HEK293 (cell line): ENCODE measurements at regions not wholly inside any gene's neighbourhood (a gene's known extent, or its start where the extent isn't known, plus 50 kb on each side); places are given as distances from the start of the nearest gene placed in this dataset.

Experiments
- CTCF ChIA-PET: fragments of 350-600 bp; formaldehyde crosslinking; extraction: SDS; loops from one replicate; lab custom pipeline; 2021; ENCODE audit warnings: antibody characterized with exemption; lab: Yijun Ruan, JAX
- POLR2A ChIA-PET: fragments of 300-600 bp; formaldehyde crosslinking; extraction: SDS; loops from one replicate; lab custom pipeline; 2020; ENCODE audit warnings: antibody characterized with exemption, inconsistent platforms; lab: Yijun Ruan, JAX
- H3K27ac ChIP-seq: fragments of 200-500 bp; sonication (Bioruptor generic); 2 replicates; pipeline ENCODE4 v1.5.1; 2014; ENCODE audit warnings: low read depth, low read length, control low read depth, inconsistent platforms; ENCODE audit errors: extremely low read depth
- H3K36me3 ChIP-seq, 2 experiments: fragments of 200-500 bp in 1 of 2; sonication (Bioruptor generic) in 1 of 2; 1 replicate in 1 of 2; 2 replicates in 1 of 2; pipeline ENCODE4 v1.5.1; 2014 to 2017; ENCODE audit warnings: inconsistent platforms in 2 of 2, low read length in 2 of 2; ENCODE audit not compliant: control insufficient read depth in 2 of 2, insufficient read depth in 1 of 2
- H3K4me1 ChIP-seq: fragments of 200-500 bp; sonication (Bioruptor generic); 2 replicates; pipeline ENCODE4 v1.5.1; 2014; ENCODE audit warnings: mild to moderate bottlenecking, low read length, inconsistent platforms; ENCODE audit not compliant: control insufficient read depth, insufficient read depth
- H3K4me3 ChIP-seq: 2 replicates; pipeline ENCODE4 v1.5.1; 2011; ENCODE audit warnings: low read depth, mild to moderate bottlenecking, control low read depth, low read length, moderate library complexity
- H3K9me3 ChIP-seq: fragments of 200-500 bp; sonication (Bioruptor generic); 2 replicates; pipeline ENCODE4 v1.5.1; 2014; ENCODE audit warnings: low read depth, low read length, inconsistent platforms; ENCODE audit not compliant: control insufficient read depth, insufficient read depth
- ATF2 ChIP-seq: fragments of 450-650 bp; formaldehyde crosslinking; IDR thresholded peaks from 2 replicates; pipeline ENCODE4 v1.5.1; 2016; ENCODE audit warnings: missing biosample characterization, missing genetic modification characterization, low read depth
- OSR2 ChIP-seq: fragments of 450-650 bp; formaldehyde crosslinking; IDR thresholded peaks from 2 replicates; pipeline ENCODE4 v1.5.1; 2016; ENCODE audit warnings: missing biosample characterization, missing genetic modification characterization
- PRDM1 ChIP-seq: fragments of 450-650 bp; formaldehyde crosslinking; IDR thresholded peaks from 2 replicates; pipeline ENCODE4; 2016; ENCODE audit warnings: missing biosample characterization, missing genetic modification characterization
- SCRT1 ChIP-seq: fragments of 450-650 bp; formaldehyde crosslinking; IDR thresholded peaks from 2 replicates; pipeline ENCODE4 v1.5.1; 2016; ENCODE audit warnings: missing biosample characterization, missing genetic modification characterization, borderline replicate concordance
- SCRT2 ChIP-seq: fragments of 450-650 bp; formaldehyde crosslinking; IDR thresholded peaks from 2 replicates; pipeline ENCODE4 v1.5.1; 2016; ENCODE audit warnings: missing biosample characterization, missing genetic modification characterization
- SP7 ChIP-seq: fragments of 450-650 bp; formaldehyde crosslinking; IDR thresholded peaks from 2 replicates; pipeline ENCODE4 v1.5.1; 2016; ENCODE audit warnings: missing biosample characterization, missing genetic modification characterization
- ZBTB21 ChIP-seq: fragments of 450-650 bp; formaldehyde crosslinking; IDR thresholded peaks from 2 replicates; pipeline ENCODE4 v1.5.1; 2017; ENCODE audit warnings: missing biosample characterization, missing genetic modification characterization
- ZBTB26 ChIP-seq: fragments of 450-650 bp; formaldehyde crosslinking; optimal IDR thresholded peaks from 2 replicates; pipeline ENCODE3; 2016; ENCODE audit warnings: missing biosample characterization, mild to moderate bottlenecking, missing genetic modification characterization
- ZBTB48 ChIP-seq: fragments of 450-650 bp; formaldehyde crosslinking; IDR thresholded peaks from 2 replicates; pipeline ENCODE4 v1.5.1; 2016; ENCODE audit warnings: missing biosample characterization, missing genetic modification characterization
- ZFP37 ChIP-seq: fragments of 450-650 bp; formaldehyde crosslinking; IDR thresholded peaks from 2 replicates; pipeline ENCODE4 v1.5.1; 2016; ENCODE audit warnings: missing biosample characterization, missing genetic modification characterization
- ZNF10 ChIP-seq: fragments of 450-650 bp; formaldehyde crosslinking; IDR thresholded peaks from 2 replicates; pipeline ENCODE4 v1.5.1; 2017; ENCODE audit warnings: missing biosample characterization, missing genetic modification characterization
- ZNF292 ChIP-seq: fragments of 450-650 bp; formaldehyde crosslinking; IDR thresholded peaks from 2 replicates; pipeline ENCODE4 v1.5.1; 2016; ENCODE audit warnings: low read depth, missing biosample characterization, missing genetic modification characterization, borderline replicate concordance
- ZNF785 ChIP-seq: fragments of 450-650 bp; formaldehyde crosslinking; IDR thresholded peaks from 2 replicates; pipeline ENCODE4 v1.5.1; 2016; ENCODE audit warnings: missing biosample characterization, missing genetic modification characterization
- TF ChIP-seq, protein P1 (sequence below): fragments of 450-650 bp; formaldehyde crosslinking; IDR thresholded peaks from 2 replicates; pipeline ENCODE4 v1.5.1; 2017; ENCODE audit warnings: missing biosample characterization, missing genetic modification characterization
- TF ChIP-seq, protein P2 (sequence below): fragments of 450-650 bp; formaldehyde crosslinking; IDR thresholded peaks from 2 replicates; pipeline ENCODE4 v1.5.1; 2016; ENCODE audit warnings: missing biosample characterization, missing genetic modification characterization
- TF ChIP-seq, protein P3 (sequence below): fragments of 450-650 bp; formaldehyde crosslinking; IDR thresholded peaks from 2 replicates; pipeline ENCODE4 v1.5.1; 2016; ENCODE audit warnings: missing biosample characterization, missing genetic modification characterization, borderline replicate concordance
- TF ChIP-seq, protein P4 (sequence below): fragments of 450-650 bp; formaldehyde crosslinking; IDR thresholded peaks from 2 replicates; pipeline ENCODE4 v1.5.1; 2016; ENCODE audit warnings: missing biosample characterization, missing genetic modification characterization

DNA sequence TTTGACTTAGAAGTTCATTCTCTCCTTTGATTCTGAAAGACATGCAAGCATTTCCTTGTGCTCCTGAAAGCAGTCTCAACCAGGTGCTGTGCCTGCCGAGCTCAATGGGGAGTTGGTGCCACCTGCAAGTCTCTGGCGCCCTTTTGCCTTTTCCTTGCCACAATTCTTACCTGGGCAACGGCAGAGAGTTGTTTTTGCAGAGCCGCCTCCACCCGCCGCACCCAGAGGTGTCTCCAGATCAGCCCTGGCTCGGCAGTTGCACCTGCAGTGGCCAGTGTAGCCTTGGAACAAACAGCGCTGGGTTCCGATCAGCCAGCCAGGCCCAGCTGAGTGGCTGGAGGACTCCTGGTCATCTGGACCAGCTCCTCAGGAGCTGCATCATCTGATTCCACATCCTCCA lies 262.9 kb downstream of the IRX2 start:
- TF ChIP-seq, protein P1, sequence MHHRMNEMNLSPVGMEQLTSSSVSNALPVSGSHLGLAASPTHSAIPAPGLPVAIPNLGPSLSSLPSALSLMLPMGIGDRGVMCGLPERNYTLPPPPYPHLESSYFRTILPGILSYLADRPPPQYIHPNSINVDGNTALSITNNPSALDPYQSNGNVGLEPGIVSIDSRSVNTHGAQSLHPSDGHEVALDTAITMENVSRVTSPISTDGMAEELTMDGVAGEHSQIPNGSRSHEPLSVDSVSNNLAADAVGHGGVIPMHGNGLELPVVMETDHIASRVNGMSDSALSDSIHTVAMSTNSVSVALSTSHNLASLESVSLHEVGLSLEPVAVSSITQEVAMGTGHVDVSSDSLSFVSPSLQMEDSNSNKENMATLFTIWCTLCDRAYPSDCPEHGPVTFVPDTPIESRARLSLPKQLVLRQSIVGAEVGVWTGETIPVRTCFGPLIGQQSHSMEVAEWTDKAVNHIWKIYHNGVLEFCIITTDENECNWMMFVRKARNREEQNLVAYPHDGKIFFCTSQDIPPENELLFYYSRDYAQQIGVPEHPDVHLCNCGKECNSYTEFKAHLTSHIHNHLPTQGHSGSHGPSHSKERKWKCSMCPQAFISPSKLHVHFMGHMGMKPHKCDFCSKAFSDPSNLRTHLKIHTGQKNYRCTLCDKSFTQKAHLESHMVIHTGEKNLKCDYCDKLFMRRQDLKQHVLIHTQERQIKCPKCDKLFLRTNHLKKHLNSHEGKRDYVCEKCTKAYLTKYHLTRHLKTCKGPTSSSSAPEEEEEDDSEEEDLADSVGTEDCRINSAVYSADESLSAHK (tag by site-specific recombination): no peak
- TF ChIP-seq ZBTB48 (tag by site-specific recombination) (no peak), ZBTB26 (tag by site-specific recombination) (no peak), ZBTB21 (tag by site-specific recombination) (no peak)

GRCh38 chr5:2487152-2487763 lies 264.2 kb downstream of the IRX2 start:
- Histone ChIP-seq H3K9me3 (no peaks in the 10 kb centered on the region; the same call in 1 of the 2 replicates), H3K27ac (no peak overlapping the region), H3K4me1 (no peaks in the 10 kb centered on the region), H3K4me3 (no peak overlapping the region), H3K36me3 (no peaks in the 10 kb centered on the region)
- TF ChIP-seq SCRT1: peak; percentile 57; the same call in 1 of the 2 replicates
- peak; percentile 80 for TF ChIP-seq SCRT2
- no peak for TF ChIP-seq ZNF10 (tag by site-specific recombination)
- TF ChIP-seq OSR2: no peak
- TF ChIP-seq ZFP37 (tag by site-specific recombination): no peak
- TF ChIP-seq, protein P2, sequence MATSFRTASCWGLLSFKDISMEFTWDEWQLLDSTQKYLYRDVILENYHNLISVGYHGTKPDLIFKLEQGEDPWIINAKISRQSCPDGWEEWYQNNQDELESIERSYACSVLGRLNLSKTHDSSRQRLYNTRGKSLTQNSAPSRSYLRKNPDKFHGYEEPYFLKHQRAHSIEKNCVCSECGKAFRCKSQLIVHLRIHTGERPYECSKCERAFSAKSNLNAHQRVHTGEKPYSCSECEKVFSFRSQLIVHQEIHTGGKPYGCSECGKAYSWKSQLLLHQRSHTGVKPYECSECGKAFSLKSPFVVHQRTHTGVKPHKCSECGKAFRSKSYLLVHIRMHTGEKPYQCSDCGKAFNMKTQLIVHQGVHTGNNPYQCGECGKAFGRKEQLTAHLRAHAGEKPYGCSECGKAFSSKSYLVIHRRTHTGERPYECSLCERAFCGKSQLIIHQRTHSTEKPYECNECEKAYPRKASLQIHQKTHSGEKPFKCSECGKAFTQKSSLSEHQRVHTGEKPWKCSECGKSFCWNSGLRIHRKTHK: no peak
- no peak for TF ChIP-seq ATF2 (tag by site-specific recombination)
- no peak for TF ChIP-seq SP7
- TF ChIP-seq, protein P3, sequence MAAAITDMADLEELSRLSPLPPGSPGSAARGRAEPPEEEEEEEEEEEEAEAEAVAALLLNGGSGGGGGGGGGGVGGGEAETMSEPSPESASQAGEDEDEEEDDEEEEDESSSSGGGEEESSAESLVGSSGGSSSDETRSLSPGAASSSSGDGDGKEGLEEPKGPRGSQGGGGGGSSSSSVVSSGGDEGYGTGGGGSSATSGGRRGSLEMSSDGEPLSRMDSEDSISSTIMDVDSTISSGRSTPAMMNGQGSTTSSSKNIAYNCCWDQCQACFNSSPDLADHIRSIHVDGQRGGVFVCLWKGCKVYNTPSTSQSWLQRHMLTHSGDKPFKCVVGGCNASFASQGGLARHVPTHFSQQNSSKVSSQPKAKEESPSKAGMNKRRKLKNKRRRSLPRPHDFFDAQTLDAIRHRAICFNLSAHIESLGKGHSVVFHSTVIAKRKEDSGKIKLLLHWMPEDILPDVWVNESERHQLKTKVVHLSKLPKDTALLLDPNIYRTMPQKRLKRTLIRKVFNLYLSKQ: no peak
- no peak for TF ChIP-seq ZNF292 (tag by site-specific recombination)
- TF ChIP-seq, protein P4, sequence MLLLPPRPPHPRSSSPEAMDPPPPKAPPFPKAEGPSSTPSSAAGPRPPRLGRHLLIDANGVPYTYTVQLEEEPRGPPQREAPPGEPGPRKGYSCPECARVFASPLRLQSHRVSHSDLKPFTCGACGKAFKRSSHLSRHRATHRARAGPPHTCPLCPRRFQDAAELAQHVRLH (tag by site-specific recombination): no peak
- no peak for TF ChIP-seq ZNF785 (tag by site-specific recombination)
- TF ChIP-seq PRDM1 (tag by site-specific recombination): no peak
- TF ChIP-seq ZBTB48 (tag by site-specific recombination): no peak
- ChIA-PET POLR2A (no interaction called here), CTCF (no interaction called here)

More for the DNA sequence above, 262.9 kb downstream of the IRX2 start:
- Histone ChIP-seq H3K4me1 (no peaks in the 10 kb centered on the region), H3K4me3 (no peak overlapping the region), H3K9me3 (no peaks in the 10 kb centered on the region), H3K27ac (no peak overlapping the region), H3K36me3 (no peaks in the 10 kb centered on the region)
- ChIA-PET POLR2A (no interaction called here), CTCF (no interaction called here)
